HepG2 (cell line): ENCODE measurements at regions not wholly inside any gene's neighbourhood (a gene's known extent, or its start where the extent isn't known, plus 50 kb on each side); places are given as distances from the start of the nearest gene placed in this dataset.

Experiments used
- AKAP8 ChIP-seq: sonication (generic); formaldehyde crosslinking; IDR thresholded peaks from 2 replicates; pipeline ENCODE4 v1.5.1; 2020; ENCODE audit warnings: mild to moderate bottlenecking, missing genetic modification reagents
- MNT ChIP-seq: fragments of 450-650 bp; IDR thresholded peaks from 2 replicates; pipeline ENCODE4 v1.6.1; 2016
- TFDP2 ChIP-seq: sonication (generic); formaldehyde crosslinking; IDR thresholded peaks from 2 replicates; pipeline ENCODE4 v1.4.0; 2020; ENCODE audit warnings: missing genetic modification reagents
- TF ChIP-seq, protein P1 (sequence below): sonication (generic); formaldehyde crosslinking; IDR thresholded peaks from 2 replicates; pipeline ENCODE4 v1.4.0; 2020; ENCODE audit warnings: missing genetic modification reagents

- TF ChIP-seq, protein P1, sequence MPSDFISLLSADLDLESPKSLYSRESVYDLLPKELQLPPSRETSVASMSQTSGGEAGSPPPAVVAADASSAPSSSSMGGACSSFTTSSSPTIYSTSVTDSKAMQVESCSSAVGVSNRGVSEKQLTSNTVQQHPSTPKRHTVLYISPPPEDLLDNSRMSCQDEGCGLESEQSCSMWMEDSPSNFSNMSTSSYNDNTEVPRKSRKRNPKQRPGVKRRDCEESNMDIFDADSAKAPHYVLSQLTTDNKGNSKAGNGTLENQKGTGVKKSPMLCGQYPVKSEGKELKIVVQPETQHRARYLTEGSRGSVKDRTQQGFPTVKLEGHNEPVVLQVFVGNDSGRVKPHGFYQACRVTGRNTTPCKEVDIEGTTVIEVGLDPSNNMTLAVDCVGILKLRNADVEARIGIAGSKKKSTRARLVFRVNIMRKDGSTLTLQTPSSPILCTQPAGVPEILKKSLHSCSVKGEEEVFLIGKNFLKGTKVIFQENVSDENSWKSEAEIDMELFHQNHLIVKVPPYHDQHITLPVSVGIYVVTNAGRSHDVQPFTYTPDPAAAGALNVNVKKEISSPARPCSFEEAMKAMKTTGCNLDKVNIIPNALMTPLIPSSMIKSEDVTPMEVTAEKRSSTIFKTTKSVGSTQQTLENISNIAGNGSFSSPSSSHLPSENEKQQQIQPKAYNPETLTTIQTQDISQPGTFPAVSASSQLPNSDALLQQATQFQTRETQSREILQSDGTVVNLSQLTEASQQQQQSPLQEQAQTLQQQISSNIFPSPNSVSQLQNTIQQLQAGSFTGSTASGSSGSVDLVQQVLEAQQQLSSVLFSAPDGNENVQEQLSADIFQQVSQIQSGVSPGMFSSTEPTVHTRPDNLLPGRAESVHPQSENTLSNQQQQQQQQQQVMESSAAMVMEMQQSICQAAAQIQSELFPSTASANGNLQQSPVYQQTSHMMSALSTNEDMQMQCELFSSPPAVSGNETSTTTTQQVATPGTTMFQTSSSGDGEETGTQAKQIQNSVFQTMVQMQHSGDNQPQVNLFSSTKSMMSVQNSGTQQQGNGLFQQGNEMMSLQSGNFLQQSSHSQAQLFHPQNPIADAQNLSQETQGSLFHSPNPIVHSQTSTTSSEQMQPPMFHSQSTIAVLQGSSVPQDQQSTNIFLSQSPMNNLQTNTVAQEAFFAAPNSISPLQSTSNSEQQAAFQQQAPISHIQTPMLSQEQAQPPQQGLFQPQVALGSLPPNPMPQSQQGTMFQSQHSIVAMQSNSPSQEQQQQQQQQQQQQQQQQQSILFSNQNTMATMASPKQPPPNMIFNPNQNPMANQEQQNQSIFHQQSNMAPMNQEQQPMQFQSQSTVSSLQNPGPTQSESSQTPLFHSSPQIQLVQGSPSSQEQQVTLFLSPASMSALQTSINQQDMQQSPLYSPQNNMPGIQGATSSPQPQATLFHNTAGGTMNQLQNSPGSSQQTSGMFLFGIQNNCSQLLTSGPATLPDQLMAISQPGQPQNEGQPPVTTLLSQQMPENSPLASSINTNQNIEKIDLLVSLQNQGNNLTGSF (CRISPR knock-in tag) = no peak
- TF ChIP-seq AKAP8 (CRISPR knock-in tag) = no peak
- TF ChIP-seq MNT = no peak
- TF ChIP-seq TFDP2 (CRISPR knock-in tag) = no peak
Measured at GRCh38 chr6:4586469-4586859, 189.7 kb upstream of the CDYL start (continued).
